ENCODE measurements at regions not wholly inside any gene's neighbourhood (a gene's known extent, or its start where the extent isn't known, plus 50 kb on each side); places are given as distances from the start of the nearest gene placed in this dataset.

- TF ChIP-seq CTCF (IDR thresholded peaks at IDR 0.05; ENCODE audit: insufficient read depth, low read depth, low read length) (no peak), EZH2 (IDR thresholded peaks at IDR 0.05; ENCODE audit: insufficient read depth, low read length) (no peak)
Measured at GRCh38 chr10:31611161-31611560, 292.1 kb downstream of the ZEB1 start.

Data from astrocyte (in vitro differentiated cells and primary cell).